GM20431 (cell line): ENCODE measurements at regions not wholly inside any gene's neighbourhood (a gene's known extent, or its start where the extent isn't known, plus 50 kb on each side); places are given as distances from the start of the nearest gene placed in this dataset.

Experiments used
- in situ Hi-C: fragments of 300-500 bp; cut with MseI, MboI; formaldehyde crosslinking; loops from one replicate; pipeline ENCODE4 v1.15.0; 2020; ENCODE audit warnings: low sequenced_read_pairs; ENCODE audit not compliant: unreplicated experiment

- in situ Hi-C loops, result no loop called here
Measured at GRCh38 chr2:59462422-59463197, 1090.8 kb downstream of the BCL11A start.

GRCh38 chr2:59461127-59461526, 1092.3 kb downstream of the BCL11A start:
- in situ Hi-C loops, result no loop called here

GRCh38 chr2:59458800-59459199, 1094.7 kb downstream of the BCL11A start:
- in situ Hi-C loops, result no loop called here

- in situ Hi-C loops, result no loop called here
Measured at GRCh38 chr2:59456285-59456684, 1097.2 kb downstream of the BCL11A start.

GRCh38 chr2:59449274-59449673, 1104.2 kb downstream of the BCL11A start:
- in situ Hi-C loops, result no loop called here

- in situ Hi-C loops, result no loop called here
Measured at GRCh38 chr2:59440491-59440890, 1113.0 kb downstream of the BCL11A start.

- in situ Hi-C loops, result no loop called here
Measured at GRCh38 chr2:59435635-59436034, 1117.8 kb downstream of the BCL11A start.

- in situ Hi-C loops, result no loop called here
Measured at GRCh38 chr2:59428940-59429339, 1124.5 kb downstream of the BCL11A start.

- in situ Hi-C loops, result no loop called here
Measured at GRCh38 chr2:59427980-59428379, 1125.5 kb downstream of the BCL11A start.

- in situ Hi-C loops, result no loop called here
Measured at GRCh38 chr2:59425247-59425646, 1128.2 kb downstream of the BCL11A start.

- in situ Hi-C loops, result no loop called here
Measured at GRCh38 chr2:59413751-59414570, 1139.5 kb downstream of the BCL11A start.

GRCh38 chr2:59399126-59399525, 1154.3 kb downstream of the BCL11A start:
- in situ Hi-C loops, result no loop called here

- in situ Hi-C loops, result no loop called here
Measured at GRCh38 chr2:59398081-59398480, 1155.4 kb downstream of the BCL11A start.

- in situ Hi-C loops, result no loop called here
Measured at GRCh38 chr2:59395119-59395518, 1154.0 kb upstream of the FANCL start.

GRCh38 chr2:59391896-59392295, 1150.8 kb upstream of the FANCL start:
- in situ Hi-C loops, result no loop called here

- in situ Hi-C loops, result no loop called here
Measured at GRCh38 chr2:59390581-59390980, 1149.5 kb upstream of the FANCL start.

- in situ Hi-C loops, result no loop called here
Measured at GRCh38 chr2:59389240-59389639, 1148.1 kb upstream of the FANCL start.

GRCh38 chr2:59385971-59386370, 1144.8 kb upstream of the FANCL start:
- in situ Hi-C loops, result no loop called here

GRCh38 chr2:59383473-59383872, 1142.3 kb upstream of the FANCL start:
- in situ Hi-C loops, result no loop called here

- in situ Hi-C loops, result no loop called here
Measured at GRCh38 chr2:59378127-59378526, 1137.0 kb upstream of the FANCL start.

- in situ Hi-C loops, result no loop called here
Measured at GRCh38 chr2:59366288-59366687, 1125.2 kb upstream of the FANCL start.
